ENCODE measurements at regions not wholly inside any gene's neighbourhood (a gene's known extent, or its start where the extent isn't known, plus 50 kb on each side); places are given as distances from the start of the nearest gene placed in this dataset.

- TF ChIP-seq CHD7 (IDR thresholded peaks at IDR 0.05; ENCODE audit: insufficient replicate concordance, low read length) (no peak), TEAD4 (IDR thresholded peaks at IDR 0.05; ENCODE audit: low read depth, low read length) (no peak), POU5F1 (IDR thresholded peaks at IDR 0.05; ENCODE audit: low read depth, low read length) (no peak), EP300 (IDR thresholded peaks at IDR 0.05; ENCODE audit: borderline replicate concordance in 1 of 2, low read depth in 2 of 2, low read length in 2 of 2) (no peak)
These were observed 285.5 kb upstream of the KLF3 start (continued) for GRCh38 chr4:38378478-38378877.
